NOMO-1 treated with DMSO at 0.1 percent for 48 hours (cell line): ENCODE measurements at regions not wholly inside any gene's neighbourhood (a gene's known extent, or its start where the extent isn't known, plus 50 kb on each side); places are given as distances from the start of the nearest gene placed in this dataset.
"Not testable (repeated sequence)": the region's sequence is repeated elsewhere in the genome, so short reads cannot be mapped to it uniquely, and the experiment has no call there.

ENCODE experiments used
- DNase-seq: peaks from one replicate; lab custom pipeline; 2025; ENCODE audit not compliant: unreplicated experiment; lab: John Stamatoyannopoulos, UW

GRCh38 chr2:128671981-128672757, 353.5 kb upstream of the HS6ST1 start:
- DNase-seq: not testable (repeated sequence)

- not testable (repeated sequence) for DNase-seq
These were observed 361.0 kb upstream of the HS6ST1 start for GRCh38 chr2:128679680-128680079.

DNA sequence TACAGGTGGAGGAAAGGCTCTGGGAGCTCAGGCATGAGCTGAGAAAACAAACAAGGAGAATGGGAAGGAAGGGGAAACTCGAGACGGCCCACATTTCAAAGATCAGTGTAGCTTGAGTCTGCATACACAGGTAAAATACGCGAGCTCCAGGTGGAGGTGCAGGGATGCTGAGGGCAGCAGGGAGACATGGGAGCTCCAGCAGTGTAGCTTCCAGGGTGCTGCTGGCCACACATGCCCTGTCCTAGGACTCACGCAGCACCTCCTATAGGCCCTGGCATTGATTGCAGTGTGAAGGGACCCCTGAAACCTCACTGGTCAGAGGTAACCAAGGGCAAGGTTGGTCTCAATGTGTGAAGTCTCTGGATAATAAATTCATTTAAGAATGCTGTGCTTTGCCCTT, 362.8 kb upstream of the HS6ST1 start:
- no peak for DNase-seq

- peak; percentile 26 for DNase-seq
These were observed 363.6 kb upstream of the HS6ST1 start for GRCh38 chr2:128682266-128682665.

GRCh38 chr2:128682729-128683284, 364.1 kb upstream of the HS6ST1 start:
- DNase-seq: no peak

- DNase-seq: no peak
These were observed 365.9 kb upstream of the HS6ST1 start for GRCh38 chr2:128684523-128684922.

GRCh38 chr2:128685841-128686496, 367.3 kb upstream of the HS6ST1 start:
- no peak for DNase-seq

- DNase-seq: peak; percentile 94
These were observed 367.8 kb upstream of the HS6ST1 start for GRCh38 chr2:128686497-128686859.

GRCh38 chr2:128686881-128687555, 368.4 kb upstream of the HS6ST1 start:
- DNase-seq: no peak

GRCh38 chr2:128687565-128687964, 368.9 kb upstream of the HS6ST1 start:
- DNase-seq: no peak

GRCh38 chr2:128689971-128690370, 371.3 kb upstream of the HS6ST1 start:
- no peak for DNase-seq

GRCh38 chr2:128690431-128690830, 371.8 kb upstream of the HS6ST1 start:
- DNase-seq: no peak

DNA sequence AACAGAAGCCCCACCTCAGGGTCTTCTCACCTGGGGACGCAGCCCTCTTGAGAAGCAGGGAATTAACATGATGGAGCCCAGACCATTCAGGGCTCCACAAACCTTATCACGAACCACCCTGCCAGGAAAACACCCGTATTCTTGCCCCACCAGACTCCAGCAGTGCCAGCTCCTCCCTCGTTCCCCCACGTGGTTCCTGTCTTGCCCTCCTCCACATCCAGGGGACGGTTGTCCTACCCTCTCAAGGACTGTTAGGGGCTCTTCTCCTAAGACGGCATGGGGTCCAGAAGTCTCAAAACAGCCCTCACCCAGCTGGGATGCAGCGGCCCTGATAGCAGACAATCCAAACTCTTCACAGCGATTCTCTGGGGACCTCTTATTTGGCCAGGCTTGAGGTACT, 372.2 kb upstream of the HS6ST1 start:
- no peak for DNase-seq

DNA sequence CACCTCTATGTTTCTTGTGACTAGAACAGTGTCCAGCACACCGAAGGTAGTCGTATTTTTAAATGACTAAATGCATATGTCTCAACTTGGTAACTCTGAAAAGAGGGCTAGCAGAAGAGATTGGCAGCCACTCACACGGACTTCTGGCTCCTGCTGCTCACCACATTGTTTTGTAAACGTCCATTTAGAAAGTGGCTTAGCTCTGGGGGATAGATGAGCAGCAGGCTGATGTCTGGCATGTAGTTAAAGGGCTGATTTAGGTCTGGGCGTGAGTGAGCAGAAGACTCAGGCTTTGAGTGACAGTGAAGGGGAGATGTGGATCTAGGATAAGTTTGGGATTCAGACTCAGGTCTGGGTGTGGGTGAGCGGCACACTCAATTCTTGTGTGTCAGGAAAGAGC, 372.9 kb upstream of the HS6ST1 start:
- no peak for DNase-seq

- no peak for DNase-seq
These were observed 374.5 kb upstream of the HS6ST1 start for GRCh38 chr2:128692895-128693742.

DNA sequence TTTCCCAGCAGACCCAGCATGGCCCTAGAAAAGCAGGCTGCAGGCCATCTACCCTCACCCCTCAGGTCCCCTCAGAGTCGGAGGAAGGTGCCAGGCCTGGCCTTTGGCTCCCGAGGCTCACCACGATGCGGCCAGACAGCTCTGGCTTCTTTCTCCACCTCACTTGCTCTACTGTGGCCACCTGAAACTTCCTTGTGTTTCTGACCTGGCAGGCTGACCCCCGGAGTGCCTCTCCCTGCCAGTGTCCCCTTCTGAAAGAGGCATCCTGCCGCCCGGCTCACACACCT, 375.0 kb upstream of the HS6ST1 start:
- no peak for DNase-seq

DNA sequence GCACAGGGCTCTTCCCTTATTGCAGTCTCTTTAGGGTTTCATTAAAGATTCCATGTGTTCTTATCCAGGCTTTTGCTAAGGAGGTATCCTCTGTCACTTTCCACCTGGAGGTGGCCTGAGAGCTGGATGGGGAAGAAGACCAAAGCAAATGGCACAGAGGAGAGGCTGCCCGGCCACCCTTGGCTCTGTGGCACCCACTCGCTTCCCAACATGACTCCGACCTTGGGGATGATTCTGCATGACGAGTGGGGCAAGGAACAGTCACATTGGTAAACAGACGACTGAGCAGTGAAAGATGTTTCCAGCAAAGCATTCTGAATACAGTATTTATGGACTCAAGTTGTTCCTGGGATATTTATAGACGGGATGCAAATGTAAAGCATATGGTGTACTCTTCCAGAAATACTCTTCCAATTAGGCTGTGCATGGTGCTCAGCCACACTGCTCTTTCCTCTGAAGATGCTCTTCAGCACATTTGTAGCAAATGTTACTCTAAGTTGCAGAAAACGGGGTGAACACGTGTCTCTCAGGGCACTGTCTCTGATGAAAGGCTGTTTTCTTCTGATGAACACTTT, 377.1 kb upstream of the HS6ST1 start:
- no peak for DNase-seq

GRCh38 chr2:128696421-128696820, 377.8 kb upstream of the HS6ST1 start:
- DNase-seq: no peak

GRCh38 chr2:128701418-128701817, 382.8 kb upstream of the HS6ST1 start:
- no peak for DNase-seq

- DNase-seq: peak; percentile 74
These were observed 383.9 kb upstream of the HS6ST1 start for GRCh38 chr2:128702616-128703015.
